ENCODE measurements at regions not wholly inside any gene's neighbourhood (a gene's known extent, or its start where the extent isn't known, plus 50 kb on each side); places are given as distances from the start of the nearest gene placed in this dataset.

- TF ChIP-seq CTCF (IDR thresholded peaks at IDR 0.05; ENCODE audit: borderline replicate concordance, insufficient read depth, low read depth, low read length), result no peak
- H3K4me3 ChIP-seq (ENCODE audit: low read depth, low read length), result no peak overlapping the region
These were observed 1457.0 kb downstream of the MAT2B start for GRCh38 chr5:164962329-164962961.

GRCh38 chr5:164966611-164967010, 1461.2 kb downstream of the MAT2B start:
- no peak for TF ChIP-seq CTCF (IDR thresholded peaks at IDR 0.05; ENCODE audit: borderline replicate concordance, insufficient read depth, low read depth, low read length)
- no peak overlapping the region for H3K4me3 ChIP-seq (ENCODE audit: low read depth, low read length)

- no peak overlapping the region for H3K4me3 ChIP-seq (ENCODE audit: low read depth, low read length)
- TF ChIP-seq CTCF (IDR thresholded peaks at IDR 0.05; ENCODE audit: borderline replicate concordance, insufficient read depth, low read depth, low read length), result no peak
These were observed 1461.9 kb downstream of the MAT2B start for GRCh38 chr5:164967354-164967753.

GRCh38 chr5:164972973-164973372, 1467.6 kb downstream of the MAT2B start:
- TF ChIP-seq CTCF (IDR thresholded peaks at IDR 0.05; ENCODE audit: borderline replicate concordance, insufficient read depth, low read depth, low read length), result no peak
- H3K4me3 ChIP-seq (ENCODE audit: low read depth, low read length), result no peak overlapping the region

GRCh38 chr5:164975986-164976385, 1470.6 kb downstream of the MAT2B start:
- no peak for TF ChIP-seq CTCF (IDR thresholded peaks at IDR 0.05; ENCODE audit: borderline replicate concordance, insufficient read depth, low read depth, low read length)
- H3K4me3 ChIP-seq (ENCODE audit: low read depth, low read length), result no peak overlapping the region

GRCh38 chr5:164980480-164980879, 1475.1 kb downstream of the MAT2B start:
- TF ChIP-seq CTCF (IDR thresholded peaks at IDR 0.05; ENCODE audit: borderline replicate concordance, insufficient read depth, low read depth, low read length), result no peak
- no peak overlapping the region for H3K4me3 ChIP-seq (ENCODE audit: low read depth, low read length)

- H3K4me3 ChIP-seq (ENCODE audit: low read depth, low read length), result no peak overlapping the region
- no peak for TF ChIP-seq CTCF (IDR thresholded peaks at IDR 0.05; ENCODE audit: borderline replicate concordance, insufficient read depth, low read depth, low read length)
These were observed 1492.7 kb downstream of the MAT2B start for GRCh38 chr5:164998142-164998541.

All from GM12875 (cell line).